BE2C (cell line): ENCODE measurements at regions not wholly inside any gene's neighbourhood (a gene's known extent, or its start where the extent isn't known, plus 50 kb on each side); places are given as distances from the start of the nearest gene placed in this dataset.
A peak's percentile ranks its signal among the peaks of the same experiment; 100 is the strongest.
"Not testable (repeated sequence)": the region's sequence is repeated elsewhere in the genome, so short reads cannot be mapped to it uniquely, and the experiment has no call there.

Source experiments
- DNase-seq: peaks from one replicate; pipeline ENCODE4 v3.0.0-alpha.2; 2020
- H3K27me3 ChIP-seq: fragments of 250-450 bp; sonication (Bioruptor Pico); 2 replicates; pipeline ENCODE4 v1.5.1; 2020; ENCODE audit warnings: mild to moderate bottlenecking
- H3K36me3 ChIP-seq: fragments of 250-450 bp; sonication (Bioruptor Pico); 2 replicates; pipeline ENCODE4 v1.5.1; 2020; ENCODE audit warnings: mild to moderate bottlenecking
- H3K4me1 ChIP-seq: fragments of 250-450 bp; sonication (Bioruptor Pico); 2 replicates; pipeline ENCODE4 v1.5.1; 2020
- H3K4me3 ChIP-seq: 2 replicates; pipeline ENCODE4 v1.5.1; 2011; ENCODE audit warnings: low read depth, low read length
- H3K9me3 ChIP-seq: fragments of 250-450 bp; sonication (Bioruptor Pico); 2 replicates; pipeline ENCODE4 v1.5.1; 2020
- CTCF ChIP-seq: IDR thresholded peaks from 2 replicates; pipeline ENCODE4 v1.5.1; 2012; ENCODE audit warnings: mild to moderate bottlenecking, low read depth, low read length

- peak; percentile 74 for TF ChIP-seq CTCF
- peak; percentile 10 for DNase-seq
- no peaks in the 10 kb centered on the region for H3K27me3 ChIP-seq
- no peaks in the 10 kb centered on the region; the same call in 1 of the 2 replicates for H3K4me1 ChIP-seq
- H3K4me3 ChIP-seq, result peak overlapping the region; percentile 44
- no peaks in the 10 kb centered on the region for H3K36me3 ChIP-seq
- no peaks in the 10 kb centered on the region for H3K9me3 ChIP-seq
These were observed 57.1 kb downstream of the ADCYAP1 start for GRCh38 chr18:961644-962355.

- H3K27me3 ChIP-seq, result no peaks in the 10 kb centered on the region
- H3K36me3 ChIP-seq, result no peaks in the 10 kb centered on the region
- no peak for TF ChIP-seq CTCF
- DNase-seq, result peak; percentile 77
- no peak overlapping the region; the same call in 1 of the 2 replicates for H3K4me3 ChIP-seq
- no peaks in the 10 kb centered on the region; the same call in 1 of the 2 replicates for H3K4me1 ChIP-seq
- H3K9me3 ChIP-seq, result no peaks in the 10 kb centered on the region
These were observed 58.6 kb downstream of the ADCYAP1 start for GRCh38 chr18:963276-963675.

GRCh38 chr18:965921-966758, 61.5 kb downstream of the ADCYAP1 start:
- H3K36me3 ChIP-seq, result no peaks in the 10 kb centered on the region
- no peak for TF ChIP-seq CTCF
- no peaks in the 10 kb centered on the region for H3K9me3 ChIP-seq
- H3K4me1 ChIP-seq, result no peaks in the 10 kb centered on the region; the same call in 1 of the 2 replicates
- no peak overlapping the region for H3K4me3 ChIP-seq
- H3K27me3 ChIP-seq, result no peaks in the 10 kb centered on the region
- DNase-seq, result no peak

GRCh38 chr18:966759-967576, 62.3 kb downstream of the ADCYAP1 start:
- TF ChIP-seq CTCF, result no peak
- Histone ChIP-seq H3K9me3 (no peaks in the 10 kb centered on the region), H3K36me3 (no peaks in the 10 kb centered on the region), H3K27me3 (no peaks in the 10 kb centered on the region), H3K4me3 (no peak overlapping the region), H3K4me1 (no peaks in the 10 kb centered on the region; the same call in 1 of the 2 replicates)
- DNase-seq, result no peak

- not testable (repeated sequence) for H3K27me3 ChIP-seq, H3K9me3 ChIP-seq, H3K4me3 ChIP-seq, H3K4me1 ChIP-seq, DNase-seq, H3K36me3 ChIP-seq
These were observed 64.2 kb downstream of the ADCYAP1 start for GRCh38 chr18:968910-969309.

- not testable (repeated sequence) for H3K9me3 ChIP-seq, H3K36me3 ChIP-seq, H3K4me1 ChIP-seq, H3K4me3 ChIP-seq, DNase-seq, H3K27me3 ChIP-seq
These were observed 64.6 kb downstream of the ADCYAP1 start for GRCh38 chr18:969311-969710.

- not testable (repeated sequence) for H3K9me3 ChIP-seq, H3K4me1 ChIP-seq, DNase-seq, H3K27me3 ChIP-seq, H3K36me3 ChIP-seq, H3K4me3 ChIP-seq
These were observed 69.9 kb downstream of the ADCYAP1 start for GRCh38 chr18:974606-975005.

GRCh38 chr18:976393-977128, 71.9 kb downstream of the ADCYAP1 start:
- not testable (repeated sequence) for H3K36me3 ChIP-seq, DNase-seq, H3K9me3 ChIP-seq

GRCh38 chr18:977327-977726, 72.7 kb downstream of the ADCYAP1 start:
- H3K9me3 ChIP-seq, H3K36me3 ChIP-seq, H3K27me3 ChIP-seq, H3K4me1 ChIP-seq, H3K4me3 ChIP-seq, DNase-seq: not testable (repeated sequence)

More at GRCh38 chr18:976393-977128, 71.9 kb downstream of the ADCYAP1 start:
- H3K27me3 ChIP-seq, H3K4me3 ChIP-seq, H3K4me1 ChIP-seq: not testable (repeated sequence)

GRCh38 chr18:977732-978131, 73.1 kb downstream of the ADCYAP1 start:
- not testable (repeated sequence) for H3K9me3 ChIP-seq, H3K27me3 ChIP-seq, H3K36me3 ChIP-seq, DNase-seq, H3K4me3 ChIP-seq, H3K4me1 ChIP-seq
